Endothelial cell of umbilical vein (primary cell): ENCODE measurements at regions not wholly inside any gene's neighbourhood (a gene's known extent, or its start where the extent isn't known, plus 50 kb on each side); places are given as distances from the start of the nearest gene placed in this dataset.

Experiments
- BruUV-seq: library from RNA; stranded (reverse); fragments of 400-500 nt; replicated peaks from 2 replicates; lab custom pipeline; 2021; lab: Mats Ljungman, UMichigan
- CTCF ChIA-PET: fragments of 300-600, 350-600 bp; sonication (Branson Sonifier 250); formaldehyde crosslinking; loops from one replicate; lab custom pipeline; 2021; ENCODE audit warnings: antibody characterized with exemption, inconsistent platforms; lab: Charles Lee
- POLR2A ChIA-PET: fragments of 300-600, 350-600 bp; sonication (Branson Sonifier 250); formaldehyde crosslinking; loops from one replicate; lab custom pipeline; 2021; ENCODE audit warnings: antibody characterized with exemption, inconsistent platforms; lab: Charles Lee
- DNase-seq: peaks from one replicate; pipeline ENCODE4 v3.0.0-alpha.2; 2011; ENCODE audit warnings: low read depth, low spot score
- FAIRE-seq: peaks from 2 replicates; lab custom pipeline; 2011; peaks lifted over from hg19 to GRCh38; lab: Jason Lieb, UNC
- H2AFZ ChIP-seq: 2 replicates; pipeline ENCODE4 v1.6.0; 2012; ENCODE audit warnings: low read depth, low read length, control low read depth, inconsistent platforms
- H3K27ac ChIP-seq: 2 replicates; pipeline ENCODE4 v1.5.1; 2011; ENCODE audit warnings: low read depth, mild to moderate bottlenecking, control low read depth, low read length, moderate library complexity; ENCODE audit not compliant: insufficient read depth
- H3K27me3 ChIP-seq, 2 experiments: 2 replicates each; pipeline versions ENCODE4 v1.6.0 to v1.6.1; 2011; ENCODE audit warnings: low read length in 2 of 2, mixed read lengths in 1 of 2; ENCODE audit not compliant: control insufficient read depth in 2 of 2, insufficient read depth in 2 of 2
- H3K36me3 ChIP-seq, 2 experiments: 2 replicates in 1 of 2; 3 replicates in 1 of 2; pipeline ENCODE4 v1.5.1; 2011; ENCODE audit warnings: low read length in 2 of 2, mild to moderate bottlenecking in 1 of 2, moderate library complexity in 1 of 2; ENCODE audit not compliant: control insufficient read depth in 2 of 2, insufficient read depth in 2 of 2; ENCODE audit errors: extremely low read depth in 1 of 2
- H3K4me1 ChIP-seq: 3 replicates; pipeline ENCODE4 v1.5.1; 2011; ENCODE audit warnings: mild to moderate bottlenecking, low read length; ENCODE audit not compliant: control insufficient read depth, insufficient read depth; ENCODE audit errors: extremely low read depth
- H3K4me2 ChIP-seq: 2 replicates; pipeline ENCODE4 v1.6.1; 2011; ENCODE audit warnings: low read length, control low read depth, mixed read lengths; ENCODE audit not compliant: insufficient read depth
- H3K4me3 ChIP-seq, 3 experiments: fragments of 200-600 bp in 1 of 3; sonication (generic), shearing (Covaris generic) in 1 of 3; replicated peaks in 1 of 3; 2 replicates each; pipeline ENCODE4 v1.5.1; 2011 to 2016; ENCODE audit warnings: control low read depth in 3 of 3, low read length in 3 of 3, mild to moderate bottlenecking in 2 of 3, inconsistent platforms in 1 of 3, low read depth in 1 of 3, moderate library complexity in 1 of 3; ENCODE audit not compliant: insufficient read depth in 1 of 3
- H3K79me2 ChIP-seq: 2 replicates; pipeline ENCODE4 v1.6.0; 2012; ENCODE audit warnings: low read length, inconsistent platforms; ENCODE audit not compliant: control insufficient read depth, insufficient read depth
- H3K9ac ChIP-seq: replicated peaks from 2 replicates; pipeline ENCODE3; 2011; ENCODE audit warnings: low read length, control low read depth; ENCODE audit not compliant: insufficient read depth; ENCODE audit errors: extremely low read depth
- H3K9me1 ChIP-seq: replicated peaks from 3 replicates; pipeline ENCODE4 v1.6.0; 2011; ENCODE audit warnings: mild to moderate bottlenecking, low read length; ENCODE audit not compliant: control insufficient read depth, insufficient read depth; ENCODE audit errors: extremely low read depth
- H3K9me3 ChIP-seq: replicated peaks from 2 replicates; pipeline ENCODE4 v1.5.1; 2012; ENCODE audit warnings: low read length, inconsistent platforms; ENCODE audit not compliant: control insufficient read depth, insufficient read depth
- H4K20me1 ChIP-seq: replicated peaks from 2 replicates; pipeline ENCODE3; 2011; ENCODE audit warnings: mild to moderate bottlenecking, low read length; ENCODE audit not compliant: control insufficient read depth, insufficient read depth; ENCODE audit errors: extremely low read depth
- EZH2 ChIP-seq: IDR thresholded peaks from 2 replicates; pipeline ENCODE4 v1.6.1; 2012; ENCODE audit warnings: borderline replicate concordance, low read depth, mild to moderate bottlenecking, moderate library complexity, low read length, inconsistent platforms; ENCODE audit not compliant: severe bottlenecking
- FOS ChIP-seq: IDR thresholded peaks from 2 replicates; pipeline ENCODE4 v1.6.1; 2011; ENCODE audit warnings: mild to moderate bottlenecking, low read length, moderate library complexity, borderline replicate concordance; ENCODE audit not compliant: insufficient read depth
- GATA2 ChIP-seq: IDR thresholded peaks from 2 replicates; pipeline ENCODE4 v1.7.0; 2011; ENCODE audit warnings: low read depth, mild to moderate bottlenecking, moderate library complexity, mixed read lengths, low read length; ENCODE audit not compliant: insufficient read length, insufficient read depth
- JUN ChIP-seq: IDR thresholded peaks from 2 replicates; pipeline ENCODE4 v1.6.1; 2011; ENCODE audit warnings: borderline replicate concordance, low read depth; ENCODE audit not compliant: insufficient read length, insufficient read depth
- MYC ChIP-seq: IDR thresholded peaks from one replicate; pipeline ENCODE4 v1.6.1; 2011; ENCODE audit warnings: mild to moderate bottlenecking, low read depth, low read length
- POLR2A ChIP-seq: IDR thresholded peaks from 2 replicates; pipeline ENCODE4 v1.6.1; 2012; ENCODE audit warnings: low read depth, mild to moderate bottlenecking, control low read depth, low read length
- POLR2AphosphoS5 ChIP-seq: IDR thresholded peaks from 2 replicates; pipeline ENCODE4 v1.6.1; 2012; ENCODE audit warnings: low read depth, mild to moderate bottlenecking, control low read depth, low read length, moderate library complexity; ENCODE audit not compliant: insufficient read depth
- dilution Hi-C: fragments of 300-500 bp; cut with MboI; formaldehyde crosslinking; loops from one replicate; pipeline ENCODE4 v1.15.0; 2019; ENCODE audit warnings: low sequenced_read_pairs; ENCODE audit not compliant: extremely low pct_ligation_motif_present
- intact Hi-C: fragments of 100-400 bp; cut with micrococcal nuclease; formaldehyde crosslinking; loops from one replicate; pipeline ENCODE4 v1.10.0; 2022
- TF ChIP-seq, protein P1 (sequence below), 2 donors: IDR thresholded peaks; 1 replicate in 1 of 2; 2 replicates in 1 of 2; pipeline ENCODE4 v1.5.1; 2011; ENCODE audit warnings: low read length in 2 of 2, mild to moderate bottlenecking in 2 of 2, moderate library complexity in 2 of 2, control low read depth in 1 of 2, inconsistent platforms in 1 of 2, low read depth in 1 of 2; ENCODE audit not compliant: insufficient read depth in 1 of 2; ENCODE audit errors: extremely low read depth in 1 of 2
- TF ChIP-seq, protein P2 (sequence below): IDR thresholded peaks from 2 replicates; pipeline ENCODE4 v1.6.1; 2011; ENCODE audit not compliant: insufficient read depth, insufficient read length

DNA sequence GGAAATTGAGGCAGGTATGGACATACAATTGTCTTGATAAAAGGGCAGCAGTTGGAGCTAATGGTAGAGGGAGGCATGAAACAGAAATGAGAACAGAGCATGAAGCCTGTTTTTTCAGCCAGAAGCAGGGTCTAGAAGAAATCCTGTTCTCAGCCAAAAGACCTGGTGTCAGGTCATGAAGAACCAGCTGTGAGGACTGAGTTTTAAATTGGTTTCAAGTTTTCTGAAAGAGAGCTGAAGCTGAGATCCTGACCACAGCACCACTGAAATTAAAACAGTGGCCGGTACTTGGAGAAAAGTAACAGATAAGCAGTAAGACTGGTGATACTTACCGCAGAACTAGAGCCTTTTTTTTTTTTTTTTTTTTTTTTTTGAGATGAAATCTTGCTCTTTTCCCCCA, 283.8 kb upstream of the BMP2 start:
- no peak for DNase-seq
- ChIA-PET CTCF (interaction anchor here (1.3 kb wide), 1 partner anchor 9 kb away, joined by 3 read pairs; no protein-coding TSS in a partner anchor), POLR2A (no interaction called here)
- intact Hi-C loops: no loop called here
- no peak overlapping the region for H3K4me3 ChIP-seq
- TF ChIP-seq FOS (no peak), JUN (no peak), MYC (no peak), POLR2A (no peak), EZH2 (no peak), GATA2 (no peak), POLR2AphosphoS5 (no peak)
- TF ChIP-seq, protein P1, sequence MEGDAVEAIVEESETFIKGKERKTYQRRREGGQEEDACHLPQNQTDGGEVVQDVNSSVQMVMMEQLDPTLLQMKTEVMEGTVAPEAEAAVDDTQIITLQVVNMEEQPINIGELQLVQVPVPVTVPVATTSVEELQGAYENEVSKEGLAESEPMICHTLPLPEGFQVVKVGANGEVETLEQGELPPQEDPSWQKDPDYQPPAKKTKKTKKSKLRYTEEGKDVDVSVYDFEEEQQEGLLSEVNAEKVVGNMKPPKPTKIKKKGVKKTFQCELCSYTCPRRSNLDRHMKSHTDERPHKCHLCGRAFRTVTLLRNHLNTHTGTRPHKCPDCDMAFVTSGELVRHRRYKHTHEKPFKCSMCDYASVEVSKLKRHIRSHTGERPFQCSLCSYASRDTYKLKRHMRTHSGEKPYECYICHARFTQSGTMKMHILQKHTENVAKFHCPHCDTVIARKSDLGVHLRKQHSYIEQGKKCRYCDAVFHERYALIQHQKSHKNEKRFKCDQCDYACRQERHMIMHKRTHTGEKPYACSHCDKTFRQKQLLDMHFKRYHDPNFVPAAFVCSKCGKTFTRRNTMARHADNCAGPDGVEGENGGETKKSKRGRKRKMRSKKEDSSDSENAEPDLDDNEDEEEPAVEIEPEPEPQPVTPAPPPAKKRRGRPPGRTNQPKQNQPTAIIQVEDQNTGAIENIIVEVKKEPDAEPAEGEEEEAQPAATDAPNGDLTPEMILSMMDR (IDR thresholded peaks at IDR 0.05; ENCODE audit: extremely low read depth in 1 of 2, insufficient read depth in 1 of 2, low read depth in 1 of 2, low read length in 2 of 2): no peak
- TF ChIP-seq, protein P2, sequence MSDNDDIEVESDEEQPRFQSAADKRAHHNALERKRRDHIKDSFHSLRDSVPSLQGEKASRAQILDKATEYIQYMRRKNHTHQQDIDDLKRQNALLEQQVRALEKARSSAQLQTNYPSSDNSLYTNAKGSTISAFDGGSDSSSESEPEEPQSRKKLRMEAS: no peak
- H3K9ac ChIP-seq: no peak overlapping the region
- H3K79me2 ChIP-seq: no peaks in the 10 kb centered on the region
- H3K27ac ChIP-seq: no peak overlapping the region
- no peaks in the 10 kb centered on the region for H3K36me3 ChIP-seq
- peaks cover 0 to 2% of the 10 kb centered on the region in 2 experiments for H3K27me3 ChIP-seq
- no peak overlapping the region for H2AFZ ChIP-seq
- no peaks in the 10 kb centered on the region for H3K9me3 ChIP-seq
- no peak overlapping the region for H3K4me2 ChIP-seq
- dilution Hi-C loops: no loop called here
- no peaks in the 10 kb centered on the region for H4K20me1 ChIP-seq
- no TSS peak for BruUV-seq
- H3K4me1 ChIP-seq: no peaks in the 10 kb centered on the region
- no peak for FAIRE-seq
- no peaks in the 10 kb centered on the region for H3K9me1 ChIP-seq
